ENCODE measurements at regions not wholly inside any gene's neighbourhood (a gene's known extent, or its start where the extent isn't known, plus 50 kb on each side); places are given as distances from the start of the nearest gene placed in this dataset.

DNA sequence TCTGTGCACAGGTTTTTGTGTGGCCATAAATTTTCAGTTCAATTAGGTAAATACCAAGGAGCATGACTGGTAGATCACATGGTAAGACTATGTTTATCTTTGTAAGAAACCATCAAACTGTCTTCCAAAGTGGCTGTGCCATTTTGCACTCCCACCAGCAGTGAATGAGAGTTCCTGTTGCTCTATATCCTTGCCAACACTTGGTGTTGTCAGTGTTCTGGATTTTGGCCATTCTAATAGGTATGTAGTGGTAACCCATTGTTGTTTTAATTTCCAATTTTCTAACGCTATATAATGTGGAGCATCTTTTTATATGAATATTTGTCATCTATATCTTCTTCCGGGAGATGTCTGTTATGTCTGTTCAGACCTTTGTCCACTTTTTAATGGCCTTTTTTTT is 51.7 kb upstream of the MED4 start:
- TF ChIP-seq EP300 (IDR thresholded peaks at IDR 0.05; ENCODE audit: borderline replicate concordance in 1 of 2, low read depth in 1 of 2, low read length in 1 of 2) (no peak), TAF1 (IDR thresholded peaks at IDR 0.05; ENCODE audit: borderline replicate concordance, low read depth, low read length) (no peak)
- TF ChIP-seq, protein P1, sequence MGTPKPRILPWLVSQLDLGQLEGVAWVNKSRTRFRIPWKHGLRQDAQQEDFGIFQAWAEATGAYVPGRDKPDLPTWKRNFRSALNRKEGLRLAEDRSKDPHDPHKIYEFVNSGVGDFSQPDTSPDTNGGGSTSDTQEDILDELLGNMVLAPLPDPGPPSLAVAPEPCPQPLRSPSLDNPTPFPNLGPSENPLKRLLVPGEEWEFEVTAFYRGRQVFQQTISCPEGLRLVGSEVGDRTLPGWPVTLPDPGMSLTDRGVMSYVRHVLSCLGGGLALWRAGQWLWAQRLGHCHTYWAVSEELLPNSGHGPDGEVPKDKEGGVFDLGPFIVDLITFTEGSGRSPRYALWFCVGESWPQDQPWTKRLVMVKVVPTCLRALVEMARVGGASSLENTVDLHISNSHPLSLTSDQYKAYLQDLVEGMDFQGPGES (IDR thresholded peaks at IDR 0.05; ENCODE audit: low read depth, low read length): no peak
- TF ChIP-seq, protein P2, sequence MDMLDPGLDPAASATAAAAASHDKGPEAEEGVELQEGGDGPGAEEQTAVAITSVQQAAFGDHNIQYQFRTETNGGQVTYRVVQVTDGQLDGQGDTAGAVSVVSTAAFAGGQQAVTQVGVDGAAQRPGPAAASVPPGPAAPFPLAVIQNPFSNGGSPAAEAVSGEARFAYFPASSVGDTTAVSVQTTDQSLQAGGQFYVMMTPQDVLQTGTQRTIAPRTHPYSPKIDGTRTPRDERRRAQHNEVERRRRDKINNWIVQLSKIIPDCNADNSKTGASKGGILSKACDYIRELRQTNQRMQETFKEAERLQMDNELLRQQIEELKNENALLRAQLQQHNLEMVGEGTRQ (IDR thresholded peaks at IDR 0.05; ENCODE audit: borderline replicate concordance, low read depth, low read length): no peak
- TF ChIP-seq, protein P3, sequence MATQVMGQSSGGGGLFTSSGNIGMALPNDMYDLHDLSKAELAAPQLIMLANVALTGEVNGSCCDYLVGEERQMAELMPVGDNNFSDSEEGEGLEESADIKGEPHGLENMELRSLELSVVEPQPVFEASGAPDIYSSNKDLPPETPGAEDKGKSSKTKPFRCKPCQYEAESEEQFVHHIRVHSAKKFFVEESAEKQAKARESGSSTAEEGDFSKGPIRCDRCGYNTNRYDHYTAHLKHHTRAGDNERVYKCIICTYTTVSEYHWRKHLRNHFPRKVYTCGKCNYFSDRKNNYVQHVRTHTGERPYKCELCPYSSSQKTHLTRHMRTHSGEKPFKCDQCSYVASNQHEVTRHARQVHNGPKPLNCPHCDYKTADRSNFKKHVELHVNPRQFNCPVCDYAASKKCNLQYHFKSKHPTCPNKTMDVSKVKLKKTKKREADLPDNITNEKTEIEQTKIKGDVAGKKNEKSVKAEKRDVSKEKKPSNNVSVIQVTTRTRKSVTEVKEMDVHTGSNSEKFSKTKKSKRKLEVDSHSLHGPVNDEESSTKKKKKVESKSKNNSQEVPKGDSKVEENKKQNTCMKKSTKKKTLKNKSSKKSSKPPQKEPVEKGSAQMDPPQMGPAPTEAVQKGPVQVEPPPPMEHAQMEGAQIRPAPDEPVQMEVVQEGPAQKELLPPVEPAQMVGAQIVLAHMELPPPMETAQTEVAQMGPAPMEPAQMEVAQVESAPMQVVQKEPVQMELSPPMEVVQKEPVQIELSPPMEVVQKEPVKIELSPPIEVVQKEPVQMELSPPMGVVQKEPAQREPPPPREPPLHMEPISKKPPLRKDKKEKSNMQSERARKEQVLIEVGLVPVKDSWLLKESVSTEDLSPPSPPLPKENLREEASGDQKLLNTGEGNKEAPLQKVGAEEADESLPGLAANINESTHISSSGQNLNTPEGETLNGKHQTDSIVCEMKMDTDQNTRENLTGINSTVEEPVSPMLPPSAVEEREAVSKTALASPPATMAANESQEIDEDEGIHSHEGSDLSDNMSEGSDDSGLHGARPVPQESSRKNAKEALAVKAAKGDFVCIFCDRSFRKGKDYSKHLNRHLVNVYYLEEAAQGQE (IDR thresholded peaks at IDR 0.05; ENCODE audit: low read depth, low read length): no peak
- TF ChIP-seq, protein P4, sequence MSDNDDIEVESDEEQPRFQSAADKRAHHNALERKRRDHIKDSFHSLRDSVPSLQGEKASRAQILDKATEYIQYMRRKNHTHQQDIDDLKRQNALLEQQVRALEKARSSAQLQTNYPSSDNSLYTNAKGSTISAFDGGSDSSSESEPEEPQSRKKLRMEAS (IDR thresholded peaks at IDR 0.05; ENCODE audit: low read depth): no peak
- TF ChIP-seq, protein P5, sequence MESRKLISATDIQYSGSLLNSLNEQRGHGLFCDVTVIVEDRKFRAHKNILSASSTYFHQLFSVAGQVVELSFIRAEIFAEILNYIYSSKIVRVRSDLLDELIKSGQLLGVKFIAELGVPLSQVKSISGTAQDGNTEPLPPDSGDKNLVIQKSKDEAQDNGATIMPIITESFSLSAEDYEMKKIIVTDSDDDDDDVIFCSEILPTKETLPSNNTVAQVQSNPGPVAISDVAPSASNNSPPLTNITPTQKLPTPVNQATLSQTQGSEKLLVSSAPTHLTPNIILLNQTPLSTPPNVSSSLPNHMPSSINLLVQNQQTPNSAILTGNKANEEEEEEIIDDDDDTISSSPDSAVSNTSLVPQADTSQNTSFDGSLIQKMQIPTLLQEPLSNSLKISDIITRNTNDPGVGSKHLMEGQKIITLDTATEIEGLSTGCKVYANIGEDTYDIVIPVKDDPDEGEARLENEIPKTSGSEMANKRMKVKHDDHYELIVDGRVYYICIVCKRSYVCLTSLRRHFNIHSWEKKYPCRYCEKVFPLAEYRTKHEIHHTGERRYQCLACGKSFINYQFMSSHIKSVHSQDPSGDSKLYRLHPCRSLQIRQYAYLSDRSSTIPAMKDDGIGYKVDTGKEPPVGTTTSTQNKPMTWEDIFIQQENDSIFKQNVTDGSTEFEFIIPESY (IDR thresholded peaks at IDR 0.05; ENCODE audit: borderline replicate concordance, low read depth): no peak
- TF ChIP-seq, protein P6, sequence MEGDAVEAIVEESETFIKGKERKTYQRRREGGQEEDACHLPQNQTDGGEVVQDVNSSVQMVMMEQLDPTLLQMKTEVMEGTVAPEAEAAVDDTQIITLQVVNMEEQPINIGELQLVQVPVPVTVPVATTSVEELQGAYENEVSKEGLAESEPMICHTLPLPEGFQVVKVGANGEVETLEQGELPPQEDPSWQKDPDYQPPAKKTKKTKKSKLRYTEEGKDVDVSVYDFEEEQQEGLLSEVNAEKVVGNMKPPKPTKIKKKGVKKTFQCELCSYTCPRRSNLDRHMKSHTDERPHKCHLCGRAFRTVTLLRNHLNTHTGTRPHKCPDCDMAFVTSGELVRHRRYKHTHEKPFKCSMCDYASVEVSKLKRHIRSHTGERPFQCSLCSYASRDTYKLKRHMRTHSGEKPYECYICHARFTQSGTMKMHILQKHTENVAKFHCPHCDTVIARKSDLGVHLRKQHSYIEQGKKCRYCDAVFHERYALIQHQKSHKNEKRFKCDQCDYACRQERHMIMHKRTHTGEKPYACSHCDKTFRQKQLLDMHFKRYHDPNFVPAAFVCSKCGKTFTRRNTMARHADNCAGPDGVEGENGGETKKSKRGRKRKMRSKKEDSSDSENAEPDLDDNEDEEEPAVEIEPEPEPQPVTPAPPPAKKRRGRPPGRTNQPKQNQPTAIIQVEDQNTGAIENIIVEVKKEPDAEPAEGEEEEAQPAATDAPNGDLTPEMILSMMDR (IDR thresholded peaks at IDR 0.05): no peak
